GM18873 (cell line): ENCODE measurements at regions not wholly inside any gene's neighbourhood (a gene's known extent, or its start where the extent isn't known, plus 50 kb on each side); places are given as distances from the start of the nearest gene placed in this dataset.

Experiments used
- ATAC-seq: cut with Tn5 transposase; IDR thresholded peaks from one replicate; pipeline ENCODE4 v1.9.1; 2021; ENCODE audit warnings: mild to moderate bottlenecking, moderate library complexity, moderate number of reproducible peaks; ENCODE audit not compliant: unreplicated experiment, low FRiP score

GRCh38 chr6:114419175-114419574 is 76.4 kb upstream of the HS3ST5 start:
- ATAC-seq, result no peak

- no peak for ATAC-seq
Measured at GRCh38 chr6:114418304-114418972, 75.6 kb upstream of the HS3ST5 start.

DNA sequence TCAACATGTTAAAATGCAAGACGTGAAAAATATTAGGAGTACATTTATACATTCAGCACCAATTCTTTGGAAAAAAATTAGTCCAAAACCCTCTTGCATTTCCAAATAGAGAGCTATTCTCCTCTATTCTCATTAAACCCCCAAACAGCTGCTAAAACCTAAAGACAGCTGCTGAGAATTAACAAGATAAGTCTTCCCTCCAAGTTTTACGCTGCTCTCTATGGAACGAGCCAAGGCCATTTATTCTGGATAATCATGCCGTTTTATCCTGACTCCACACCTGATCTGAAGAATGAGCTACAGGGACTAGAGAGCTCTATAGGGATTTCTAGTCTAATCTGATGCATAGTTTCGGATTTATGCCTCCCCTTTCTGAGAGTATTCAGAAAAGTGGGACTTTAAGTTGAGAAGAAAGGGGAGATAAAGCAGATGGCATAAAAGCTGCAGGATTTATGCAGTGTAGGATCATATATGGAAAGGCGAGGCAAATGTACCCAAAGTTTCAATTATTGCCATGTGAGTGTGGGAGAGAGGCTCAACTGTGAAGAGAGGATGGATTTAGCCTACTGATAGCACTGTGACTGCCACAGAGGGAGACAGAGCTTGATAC is 64.7 kb upstream of the HS3ST5 start:
- ATAC-seq, result no peak

- no peak for ATAC-seq
Measured at GRCh38 chr6:114404339-114404955, 61.6 kb upstream of the HS3ST5 start.

- ATAC-seq, result no peak
Measured at GRCh38 chr6:114403858-114404257, 61.0 kb upstream of the HS3ST5 start.

GRCh38 chr6:114398481-114398880 is 55.7 kb upstream of the HS3ST5 start:
- ATAC-seq, result no peak
